HCT116 (cell line): ENCODE measurements at regions not wholly inside any gene's neighbourhood (a gene's known extent, or its start where the extent isn't known, plus 50 kb on each side); places are given as distances from the start of the nearest gene placed in this dataset.

Experiments
- EZH2 ChIP-seq: fragments of 200-600 bp; sonication (generic); IDR thresholded peaks from 2 replicates; pipeline ENCODE4 v1.6.1; 2017; ENCODE audit warnings: antibody characterized with exemption, mixed run types
- JUND ChIP-seq: IDR thresholded peaks from 2 replicates; pipeline ENCODE4 v1.6.1; 2012
- POLR2A ChIP-seq: IDR thresholded peaks from 2 replicates; pipeline ENCODE4 v1.7.0; 2011; ENCODE audit warnings: borderline replicate concordance; ENCODE audit not compliant: insufficient read depth, insufficient read length; ENCODE audit errors: extremely low read depth
- POLR2AphosphoS5 ChIP-seq: IDR thresholded peaks from 2 replicates; pipeline ENCODE4 v1.6.1; 2011; ENCODE audit warnings: mild to moderate bottlenecking, low read depth, low read length, moderate library complexity
- RAD21 ChIP-seq: IDR thresholded peaks from 2 replicates; pipeline ENCODE4 v1.6.1; 2012; ENCODE audit warnings: low read depth, mild to moderate bottlenecking
- SIN3A ChIP-seq: IDR thresholded peaks from 2 replicates; pipeline ENCODE4 v1.6.1; 2012; ENCODE audit warnings: low read depth
- SP1 ChIP-seq: IDR thresholded peaks from 2 replicates; pipeline ENCODE4 v1.6.1; 2012; ENCODE audit warnings: low read depth
- SRF ChIP-seq: IDR thresholded peaks from 2 replicates; pipeline ENCODE4 v1.6.1; 2012; ENCODE audit warnings: low read depth
- TF ChIP-seq, protein P1 (sequence below), 3 experiments: fragments of 200-600 bp in 1 of 3; sonication (generic) in 1 of 3; IDR thresholded peaks in 2 of 3; conservative IDR thresholded peaks in 1 of 3; 2 replicates each; pipeline ENCODE4 v1.5.1; 2012 to 2017; ENCODE audit warnings: low read depth in 2 of 3, low read length in 2 of 3, antibody characterized with exemption in 1 of 3, borderline replicate concordance in 1 of 3, control low read depth in 1 of 3, mild to moderate bottlenecking in 1 of 3, mixed read lengths in 1 of 3, mixed run types in 1 of 3, moderate library complexity in 1 of 3; ENCODE audit not compliant: insufficient read depth in 1 of 3
- TF ChIP-seq, protein P2 (sequence below): IDR thresholded peaks from 2 replicates; pipeline ENCODE4 v1.6.1; 2012

DNA sequence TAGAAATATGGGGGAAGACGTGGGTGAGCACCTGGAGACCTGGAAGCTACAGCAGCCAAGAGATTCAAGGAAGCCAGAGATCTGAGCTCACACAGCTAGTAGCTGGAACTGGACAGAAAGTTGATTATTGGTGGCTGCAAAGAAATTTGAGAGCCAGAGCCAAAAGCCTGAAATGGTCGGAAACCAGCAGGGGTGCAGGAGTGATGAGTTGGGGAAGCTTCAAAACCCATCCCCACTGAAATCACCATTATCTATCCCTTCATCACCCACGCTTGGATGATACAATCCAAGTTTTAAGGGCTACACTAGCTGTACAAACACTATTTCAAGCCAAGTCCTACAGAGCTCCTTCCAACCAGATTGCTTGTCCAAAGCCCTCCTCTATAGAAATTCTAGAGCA lies 296.1 kb upstream of the NEBL start:
- TF ChIP-seq EZH2 (no peak), JUND (no peak), POLR2AphosphoS5 (no peak), SIN3A (no peak), SP1 (no peak), RAD21 (no peak), POLR2A (no peak), SRF (no peak)
- TF ChIP-seq, protein P1, sequence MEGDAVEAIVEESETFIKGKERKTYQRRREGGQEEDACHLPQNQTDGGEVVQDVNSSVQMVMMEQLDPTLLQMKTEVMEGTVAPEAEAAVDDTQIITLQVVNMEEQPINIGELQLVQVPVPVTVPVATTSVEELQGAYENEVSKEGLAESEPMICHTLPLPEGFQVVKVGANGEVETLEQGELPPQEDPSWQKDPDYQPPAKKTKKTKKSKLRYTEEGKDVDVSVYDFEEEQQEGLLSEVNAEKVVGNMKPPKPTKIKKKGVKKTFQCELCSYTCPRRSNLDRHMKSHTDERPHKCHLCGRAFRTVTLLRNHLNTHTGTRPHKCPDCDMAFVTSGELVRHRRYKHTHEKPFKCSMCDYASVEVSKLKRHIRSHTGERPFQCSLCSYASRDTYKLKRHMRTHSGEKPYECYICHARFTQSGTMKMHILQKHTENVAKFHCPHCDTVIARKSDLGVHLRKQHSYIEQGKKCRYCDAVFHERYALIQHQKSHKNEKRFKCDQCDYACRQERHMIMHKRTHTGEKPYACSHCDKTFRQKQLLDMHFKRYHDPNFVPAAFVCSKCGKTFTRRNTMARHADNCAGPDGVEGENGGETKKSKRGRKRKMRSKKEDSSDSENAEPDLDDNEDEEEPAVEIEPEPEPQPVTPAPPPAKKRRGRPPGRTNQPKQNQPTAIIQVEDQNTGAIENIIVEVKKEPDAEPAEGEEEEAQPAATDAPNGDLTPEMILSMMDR (IDR thresholded peaks at IDR 0.05 in 2 of 3, conservative IDR thresholded peaks at IDR 0.05 in 1 of 3; ENCODE audit: borderline replicate concordance in 1 of 3, insufficient read depth in 1 of 3, low read depth in 2 of 3, low read length in 2 of 3), result no peak
- TF ChIP-seq, protein P2, sequence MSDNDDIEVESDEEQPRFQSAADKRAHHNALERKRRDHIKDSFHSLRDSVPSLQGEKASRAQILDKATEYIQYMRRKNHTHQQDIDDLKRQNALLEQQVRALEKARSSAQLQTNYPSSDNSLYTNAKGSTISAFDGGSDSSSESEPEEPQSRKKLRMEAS, result no peak
